CD14-positive monocyte (primary cell): ENCODE measurements at regions not wholly inside any gene's neighbourhood (a gene's known extent, or its start where the extent isn't known, plus 50 kb on each side); places are given as distances from the start of the nearest gene placed in this dataset.

ENCODE experiments used
- DNase-seq, 3 donors: peaks; one replicate each; pipeline ENCODE4 v3.0.0-alpha.2; 2011 to 2022
- H2AFZ ChIP-seq: 2 replicates; pipeline ENCODE4 v1.6.0; 2012; ENCODE audit warnings: mild to moderate bottlenecking, low read depth, low read length, inconsistent platforms; ENCODE audit not compliant: insufficient read depth, poor library complexity, severe bottlenecking
- H3K27ac ChIP-seq, 2 donors: 1 replicate in 1 of 2; 2 replicates in 1 of 2; pipeline ENCODE4 v1.5.1; 2012 to 2013; ENCODE audit warnings: low read length in 2 of 2, control low read depth in 1 of 2, inconsistent platforms in 1 of 2, low read depth in 1 of 2, mild to moderate bottlenecking in 1 of 2
- H3K27me3 ChIP-seq, 2 donors: one replicate each; pipeline versions ENCODE4 v1.6.0 to v1.6.1; 2011 to 2013; ENCODE audit warnings: low read length in 2 of 2; ENCODE audit not compliant: control insufficient read depth in 2 of 2, insufficient read depth in 2 of 2
- H3K36me3 ChIP-seq, 2 donors: replicated peaks in 1 of 2; 1 replicate in 1 of 2; 2 replicates in 1 of 2; pipeline versions ENCODE4 v1.5.1 to v1.6.1; 2012 to 2013; ENCODE audit warnings: low read length in 2 of 2, control low read depth in 1 of 2, inconsistent platforms in 1 of 2, mild to moderate bottlenecking in 1 of 2; ENCODE audit not compliant: insufficient read depth in 2 of 2, control insufficient read depth in 1 of 2
- H3K4me1 ChIP-seq, 2 donors: 1 replicate in 1 of 2; 2 replicates in 1 of 2; pipeline versions ENCODE4 v1.5.1 to v1.6.1; 2012 to 2013; ENCODE audit warnings: low read length in 2 of 2, control low read depth in 1 of 2, inconsistent platforms in 1 of 2, mild to moderate bottlenecking in 1 of 2, moderate library complexity in 1 of 2; ENCODE audit not compliant: insufficient read depth in 2 of 2, control insufficient read depth in 1 of 2
- H3K4me2 ChIP-seq: replicated peaks from 2 replicates; pipeline ENCODE3; 2012; ENCODE audit warnings: low read length, moderate library complexity, mild to moderate bottlenecking; ENCODE audit not compliant: poor library complexity, severe bottlenecking; ENCODE audit errors: extremely low read depth
- H3K4me3 ChIP-seq, 3 experiments: fragments of 200-600 bp in 1 of 3; sonication (generic) in 1 of 3; replicated peaks in 1 of 3; 1 replicate in 2 of 3; 2 replicates in 1 of 3; pipeline ENCODE4 v1.5.1; 2011 to 2013; ENCODE audit warnings: low read length in 3 of 3, mild to moderate bottlenecking in 3 of 3, control low read depth in 2 of 3, low read depth in 2 of 3, inconsistent platforms in 1 of 3, moderate library complexity in 1 of 3
- H3K79me2 ChIP-seq: 2 replicates; pipeline ENCODE4 v1.6.0; 2012; ENCODE audit warnings: mild to moderate bottlenecking, control low read depth, inconsistent platforms, low read length, moderate library complexity; ENCODE audit not compliant: insufficient read depth
- H3K9ac ChIP-seq: 2 replicates; pipeline ENCODE4 v1.6.0; 2017; ENCODE audit warnings: low read length, mild to moderate bottlenecking; ENCODE audit not compliant: insufficient read depth, poor library complexity, severe bottlenecking
- H3K9me3 ChIP-seq, 2 donors: replicated peaks in 1 of 2; 1 replicate in 1 of 2; 2 replicates in 1 of 2; pipeline versions ENCODE4 v1.5.1 to v1.6.1; 2012 to 2013; ENCODE audit warnings: low read length in 2 of 2, control low read depth in 1 of 2; ENCODE audit not compliant: control insufficient read depth in 1 of 2, insufficient read depth in 1 of 2
- H4K20me1 ChIP-seq: 2 replicates; pipeline ENCODE4 v1.6.0; 2012; ENCODE audit warnings: mild to moderate bottlenecking, low read length, control low read depth, moderate library complexity; ENCODE audit not compliant: insufficient read depth
- H3K27ac Mint-ChIP-seq, 7 donors: one replicate each; pipeline ENCODE4 v1.8.0; 2020; ENCODE audit warnings: mild to moderate bottlenecking in 7 of 7, mixed read lengths in 7 of 7, moderate library complexity in 6 of 7, inconsistent platforms in 2 of 7
- H3K27me3 Mint-ChIP-seq, 3 donors: one replicate each; pipeline ENCODE4 v1.8.0; 2021 to 2022; ENCODE audit warnings: low read depth in 3 of 3, mild to moderate bottlenecking in 3 of 3, mixed read lengths in 3 of 3, moderate library complexity in 3 of 3, inconsistent platforms in 1 of 3
- H3K36me3 Mint-ChIP-seq, 2 donors: one replicate each; pipeline ENCODE4 v1.8.0; 2020; ENCODE audit warnings: mixed read lengths in 2 of 2, inconsistent platforms in 1 of 2, mild to moderate bottlenecking in 1 of 2
- H3K4me1 Mint-ChIP-seq: one replicate; pipeline ENCODE4 v1.8.0; 2020; ENCODE audit warnings: mild to moderate bottlenecking, mixed read lengths
- H3K4me3 Mint-ChIP-seq, 2 donors: one replicate each; pipeline ENCODE4 v1.8.0; 2020; ENCODE audit warnings: mild to moderate bottlenecking in 2 of 2, mixed read lengths in 2 of 2, moderate library complexity in 1 of 2
- H3K9me3 Mint-ChIP-seq, 7 donors: one replicate each; pipeline ENCODE4 v1.8.0; 2020 to 2022; ENCODE audit warnings: mixed read lengths in 7 of 7, mild to moderate bottlenecking in 6 of 7, moderate library complexity in 6 of 7, inconsistent platforms in 2 of 7
- WGBS: methylation state at CpG from one replicate; pipeline ENCODE4 v1.1.5; 2013; ENCODE audit warnings: missing lambda C conversion rate; ENCODE audit not compliant: insufficient coverage; 5-methylcytosine and 5-hydroxymethylcytosine counted together
- intact Hi-C, 2 donors: fragments of 100-400 bp; cut with micrococcal nuclease; formaldehyde crosslinking; loops; one replicate each; pipeline versions ENCODE4 v1.15.0 to v1.15.1; 2023
- TF ChIP-seq, protein P1 (sequence below): fragments of 200-600 bp; IDR thresholded peaks from one replicate; pipeline ENCODE4 v1.8.0; 2022; ENCODE audit warnings: antibody characterized with exemption, mild to moderate bottlenecking

DNA sequence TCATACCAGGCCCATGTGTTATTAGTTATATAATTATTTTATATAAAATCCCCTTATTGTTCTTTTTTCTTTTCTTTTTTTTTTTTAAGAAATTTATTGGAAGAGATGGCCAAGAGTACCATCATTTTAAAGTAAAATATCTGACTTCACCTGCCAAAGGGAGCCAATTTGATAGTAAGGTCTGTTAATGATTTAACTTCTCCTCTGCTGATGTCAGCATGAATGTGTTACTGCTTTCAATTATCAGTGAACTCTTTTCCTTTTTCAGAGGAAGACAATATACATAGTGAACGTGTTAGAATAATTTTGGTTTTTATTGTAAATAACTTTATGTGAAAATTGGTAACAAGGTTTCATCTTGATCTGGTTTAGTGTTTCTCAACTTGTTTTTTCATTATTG, 409.6 kb downstream of the SH3GL2 start:
- H3K27me3 Mint-ChIP-seq = no peaks in the 10 kb centered on the region
- Histone ChIP-seq H3K4me1 (no peaks in the 10 kb centered on the region), H3K27me3 (no peaks in the 10 kb centered on the region), H3K9ac (no peak overlapping the region), H3K9me3 (no peaks in the 10 kb centered on the region), H3K4me3 (no peak overlapping the region), H4K20me1 (no peaks in the 10 kb centered on the region), H3K79me2 (no peaks in the 10 kb centered on the region), H2AFZ (no peak overlapping the region), H3K27ac (no peak overlapping the region), H3K36me3 (no peaks in the 10 kb centered on the region), H3K4me2 (no peak overlapping the region)
- H3K9me3 Mint-ChIP-seq = peaks cover 0 to 6% (median 0%) of the 10 kb centered on the region in 7 donors
- DNase-seq = no peak
- WGBS = no CpG with 5 or more reads among the region's 1 CpG
- no peaks in the 10 kb centered on the region for H3K4me1 Mint-ChIP-seq
- H3K27ac Mint-ChIP-seq = no peak overlapping the region
- intact Hi-C loops = no loop called here
- TF ChIP-seq, protein P1, sequence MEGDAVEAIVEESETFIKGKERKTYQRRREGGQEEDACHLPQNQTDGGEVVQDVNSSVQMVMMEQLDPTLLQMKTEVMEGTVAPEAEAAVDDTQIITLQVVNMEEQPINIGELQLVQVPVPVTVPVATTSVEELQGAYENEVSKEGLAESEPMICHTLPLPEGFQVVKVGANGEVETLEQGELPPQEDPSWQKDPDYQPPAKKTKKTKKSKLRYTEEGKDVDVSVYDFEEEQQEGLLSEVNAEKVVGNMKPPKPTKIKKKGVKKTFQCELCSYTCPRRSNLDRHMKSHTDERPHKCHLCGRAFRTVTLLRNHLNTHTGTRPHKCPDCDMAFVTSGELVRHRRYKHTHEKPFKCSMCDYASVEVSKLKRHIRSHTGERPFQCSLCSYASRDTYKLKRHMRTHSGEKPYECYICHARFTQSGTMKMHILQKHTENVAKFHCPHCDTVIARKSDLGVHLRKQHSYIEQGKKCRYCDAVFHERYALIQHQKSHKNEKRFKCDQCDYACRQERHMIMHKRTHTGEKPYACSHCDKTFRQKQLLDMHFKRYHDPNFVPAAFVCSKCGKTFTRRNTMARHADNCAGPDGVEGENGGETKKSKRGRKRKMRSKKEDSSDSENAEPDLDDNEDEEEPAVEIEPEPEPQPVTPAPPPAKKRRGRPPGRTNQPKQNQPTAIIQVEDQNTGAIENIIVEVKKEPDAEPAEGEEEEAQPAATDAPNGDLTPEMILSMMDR = no peak
- H3K4me3 Mint-ChIP-seq = no peak overlapping the region
- no peaks in the 10 kb centered on the region for H3K36me3 Mint-ChIP-seq

DNA sequence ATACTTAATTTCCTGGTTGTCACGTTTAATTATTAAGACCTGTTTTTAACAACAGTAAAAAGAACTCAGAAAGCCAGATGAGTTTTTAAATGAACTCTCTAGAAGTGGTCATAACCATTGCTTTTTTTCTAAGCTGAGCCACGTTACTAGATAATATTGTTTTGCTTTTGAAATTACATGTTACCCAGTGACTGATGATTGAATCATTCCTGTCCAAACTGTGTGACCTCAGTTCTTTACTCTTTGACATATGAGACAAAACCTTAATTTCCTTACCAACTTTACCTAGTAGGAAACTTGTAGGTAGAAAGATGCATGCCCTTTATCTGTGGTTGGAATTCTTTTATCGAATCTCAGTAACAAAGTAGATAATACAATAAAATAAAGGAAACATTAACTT, 411.7 kb downstream of the SH3GL2 start:
- Histone ChIP-seq H3K27ac (no peak overlapping the region), H3K79me2 (no peaks in the 10 kb centered on the region), H3K27me3 (no peaks in the 10 kb centered on the region), H3K4me3 (no peak overlapping the region), H3K9ac (no peak overlapping the region), H4K20me1 (no peaks in the 10 kb centered on the region), H3K9me3 (no peaks in the 10 kb centered on the region), H2AFZ (no peak overlapping the region), H3K4me1 (no peaks in the 10 kb centered on the region), H3K4me2 (no peak overlapping the region), H3K36me3 (no peaks in the 10 kb centered on the region)
- intact Hi-C loops = no loop called here
- TF ChIP-seq, protein P1 = no peak
- Mint-ChIP-seq H3K27ac (no peak overlapping the region), H3K4me3 (no peak overlapping the region), H3K36me3 (no peaks in the 10 kb centered on the region), H3K27me3 (peaks cover 0 to 1% (median 0%) of the 10 kb centered on the region in 3 donors), H3K9me3 (peaks cover 0 to 6% (median 0%) of the 10 kb centered on the region in 7 donors), H3K4me1 (no peaks in the 10 kb centered on the region)
- no peak for DNase-seq
- no CpG with 5 or more reads among the region's 3 CpGs for WGBS
